Panc1 (cell line): ENCODE measurements at regions not wholly inside any gene's neighbourhood (a gene's known extent, or its start where the extent isn't known, plus 50 kb on each side); places are given as distances from the start of the nearest gene placed in this dataset.

ENCODE experiments used
- ATAC-seq: fragments of 200-7000 bp; cut with Tn5 transposase; 2 replicates; pipeline ENCODE4 v1.9.1; 2020; ENCODE audit warnings: mild to moderate bottlenecking, moderate library complexity
- BruUV-seq: library from RNA; stranded (reverse); fragments of 400-500 nt; replicated peaks from 2 replicates; lab custom pipeline; 2021; lab: Mats Ljungman, UMichigan
- CTCF ChIA-PET: fragments of 300-600 bp; sonication (Branson Sonifier 250); formaldehyde crosslinking; loops from one replicate; lab custom pipeline; 2022; ENCODE audit warnings: antibody characterized with exemption; lab: Charles Lee
- POLR2A ChIA-PET: fragments of 300-600 bp; sonication (Branson Sonifier 250); formaldehyde crosslinking; loops from one replicate; lab custom pipeline; 2022; ENCODE audit warnings: antibody characterized with exemption; lab: Charles Lee
- DNase-seq: peaks from one replicate; pipeline ENCODE4 v3.0.0-alpha.2; 2010; ENCODE audit warnings: low read depth, low spot score
- H3K27ac ChIP-seq: 2 replicates; pipeline ENCODE4 v1.5.1; 2011; ENCODE audit warnings: mild to moderate bottlenecking, low read length, inconsistent platforms
- H3K27me3 ChIP-seq: fragments of 200-500 bp; sonication (Bioruptor generic); 2 replicates; pipeline ENCODE4 v1.6.0; 2014; ENCODE audit warnings: low read length, inconsistent platforms; ENCODE audit not compliant: control insufficient read depth, insufficient read depth
- H3K36me3 ChIP-seq: fragments of 200-500 bp; sonication (Bioruptor generic); 2 replicates; pipeline ENCODE4 v1.5.1; 2014; ENCODE audit warnings: inconsistent platforms, mild to moderate bottlenecking, low read length, moderate library complexity; ENCODE audit not compliant: control insufficient read depth, insufficient read depth
- H3K4me1 ChIP-seq: 2 replicates; pipeline ENCODE4 v1.5.1; 2011; ENCODE audit warnings: inconsistent platforms, mild to moderate bottlenecking, low read length, moderate library complexity; ENCODE audit not compliant: control insufficient read depth, insufficient read depth
- H3K4me3 ChIP-seq, 2 experiments: 2 replicates each; pipeline ENCODE4 v1.5.1; 2011 to 2012; ENCODE audit warnings: low read depth in 2 of 2, low read length in 2 of 2, mild to moderate bottlenecking in 2 of 2, inconsistent platforms in 1 of 2, moderate library complexity in 1 of 2
- H3K9me3 ChIP-seq: fragments of 200-500 bp; sonication (Bioruptor generic); 2 replicates; pipeline ENCODE4 v1.5.1; 2014; ENCODE audit warnings: low read depth, mild to moderate bottlenecking, inconsistent platforms, low read length, moderate library complexity; ENCODE audit not compliant: control insufficient read depth, insufficient read depth
- POLR2AphosphoS5 ChIP-seq: IDR thresholded peaks from 2 replicates; pipeline ENCODE4 v1.6.1; 2012; ENCODE audit warnings: mild to moderate bottlenecking, low read depth, low read length, moderate library complexity
- REST ChIP-seq, 2 experiments: IDR thresholded peaks; 2 replicates each; pipeline ENCODE4 v1.6.1; 2011 to 2012; ENCODE audit warnings: low read depth in 2 of 2, control low read depth in 1 of 2, low read length in 1 of 2, mild to moderate bottlenecking in 1 of 2, moderate library complexity in 1 of 2; ENCODE audit not compliant: insufficient read depth in 1 of 2
- SIN3A ChIP-seq: IDR thresholded peaks from 2 replicates; pipeline ENCODE4 v1.6.1; 2012; ENCODE audit warnings: low read depth, mild to moderate bottlenecking, low read length, moderate library complexity, borderline replicate concordance; ENCODE audit not compliant: insufficient read depth
- TCF7L2 ChIP-seq: IDR thresholded peaks from 2 replicates; pipeline ENCODE4 v1.6.1; 2011; ENCODE audit warnings: mild to moderate bottlenecking, low read depth, low read length, inconsistent platforms
- in situ Hi-C: cut with HindIII; loops from 2 replicates; pipeline ENCODE4 v1.10.0; 2016; ENCODE audit warnings: low sequenced_read_pairs, low pct_unique_long_range_greater_than_20kb
- intact Hi-C: fragments of 100-400 bp; cut with micrococcal nuclease; formaldehyde crosslinking; loops from one replicate; pipeline ENCODE4 v1.10.0; 2022; ENCODE audit not compliant: unreplicated experiment
- TF ChIP-seq, protein P1 (sequence below): fragments of 450-650 bp; IDR thresholded peaks from 2 replicates; pipeline ENCODE4 v1.5.1; 2017; ENCODE audit warnings: mild to moderate bottlenecking

DNA sequence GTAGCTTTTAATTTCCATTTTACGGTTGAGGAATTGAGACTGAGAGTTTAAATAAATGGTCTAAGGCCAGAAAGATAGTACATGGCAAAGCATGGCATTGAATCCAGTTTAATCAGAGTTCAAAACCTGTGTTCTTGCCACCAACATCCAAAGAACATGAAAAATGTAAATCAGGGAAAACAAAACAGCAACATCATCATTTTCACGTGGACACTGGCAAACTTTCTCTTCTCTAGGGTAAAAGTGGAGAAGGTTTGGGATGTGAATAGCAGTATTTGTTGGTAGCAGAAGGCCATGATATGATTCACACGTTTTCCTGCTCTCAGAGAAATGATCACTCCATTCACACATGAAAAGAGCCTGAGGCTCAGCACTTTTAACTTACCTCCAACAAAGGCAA lies 357.7 kb downstream of the UQCRFS1 start:
- no peak for ATAC-seq
- POLR2A ChIA-PET = no interaction called here

GRCh38 chr19:28847468-28847867 lies 365.5 kb downstream of the UQCRFS1 start:
- no peak overlapping the region for H3K4me3 ChIP-seq
- ATAC-seq = no peak
- no peaks in the 10 kb centered on the region for H3K4me1 ChIP-seq
- ChIA-PET POLR2A (no interaction called here), CTCF (no interaction called here)
- no TSS peak for BruUV-seq
- no peaks in the 10 kb centered on the region; the same call in 1 of the 2 replicates for H3K27me3 ChIP-seq
- H3K36me3 ChIP-seq = no peaks in the 10 kb centered on the region
- intact Hi-C loops = no loop called here
- TF ChIP-seq TCF7L2 (no peak), REST (IDR thresholded peaks at IDR 0.05; ENCODE audit: insufficient read depth in 1 of 2, low read depth in 2 of 2, low read length in 1 of 2) (no peak), POLR2AphosphoS5 (no peak), SIN3A (no peak)
- TF ChIP-seq, protein P1, sequence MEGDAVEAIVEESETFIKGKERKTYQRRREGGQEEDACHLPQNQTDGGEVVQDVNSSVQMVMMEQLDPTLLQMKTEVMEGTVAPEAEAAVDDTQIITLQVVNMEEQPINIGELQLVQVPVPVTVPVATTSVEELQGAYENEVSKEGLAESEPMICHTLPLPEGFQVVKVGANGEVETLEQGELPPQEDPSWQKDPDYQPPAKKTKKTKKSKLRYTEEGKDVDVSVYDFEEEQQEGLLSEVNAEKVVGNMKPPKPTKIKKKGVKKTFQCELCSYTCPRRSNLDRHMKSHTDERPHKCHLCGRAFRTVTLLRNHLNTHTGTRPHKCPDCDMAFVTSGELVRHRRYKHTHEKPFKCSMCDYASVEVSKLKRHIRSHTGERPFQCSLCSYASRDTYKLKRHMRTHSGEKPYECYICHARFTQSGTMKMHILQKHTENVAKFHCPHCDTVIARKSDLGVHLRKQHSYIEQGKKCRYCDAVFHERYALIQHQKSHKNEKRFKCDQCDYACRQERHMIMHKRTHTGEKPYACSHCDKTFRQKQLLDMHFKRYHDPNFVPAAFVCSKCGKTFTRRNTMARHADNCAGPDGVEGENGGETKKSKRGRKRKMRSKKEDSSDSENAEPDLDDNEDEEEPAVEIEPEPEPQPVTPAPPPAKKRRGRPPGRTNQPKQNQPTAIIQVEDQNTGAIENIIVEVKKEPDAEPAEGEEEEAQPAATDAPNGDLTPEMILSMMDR = no peak
- no peaks in the 10 kb centered on the region for H3K9me3 ChIP-seq
- DNase-seq = no peak
- in situ Hi-C loops = no loop called here
- no peak overlapping the region for H3K27ac ChIP-seq

More for the DNA sequence above, 357.7 kb downstream of the UQCRFS1 start:
- H3K9me3 ChIP-seq = no peaks in the 10 kb centered on the region
- BruUV-seq = no TSS peak
- no peak overlapping the region for H3K4me3 ChIP-seq
- in situ Hi-C loops = no loop called here
- H3K27ac ChIP-seq = no peak overlapping the region
- intact Hi-C loops = no loop called here
- H3K36me3 ChIP-seq = no peaks in the 10 kb centered on the region
- TF ChIP-seq TCF7L2 (no peak), SIN3A (no peak)
- TF ChIP-seq, protein P1 = no peak
- 0 out of 2 replicates have a peak, but pooled peaks cover 5% of the 10 kb centered on the region for H3K27me3 ChIP-seq
- CTCF ChIA-PET = no interaction called here
- DNase-seq = no peak
- no peaks in the 10 kb centered on the region for H3K4me1 ChIP-seq
